Suprapubic skin (tissue), 4 donors: ENCODE measurements at regions not wholly inside any gene's neighbourhood (a gene's known extent, or its start where the extent isn't known, plus 50 kb on each side); places are given as distances from the start of the nearest gene placed in this dataset.

ENCODE experiments used
- DNase-seq, 2 donors: peaks; one replicate each; pipeline ENCODE4 v3.0.0-alpha.2; 2019; ENCODE audit warnings: low spot score in 2 of 2
- H3K27ac ChIP-seq: fragments of 200-600 bp; sonication (generic); one replicate; pipeline ENCODE4 v1.5.1; 2019
- H3K27me3 ChIP-seq: fragments of 200-600 bp; sonication (generic); one replicate; pipeline ENCODE4 v1.5.1; 2019
- H3K36me3 ChIP-seq: fragments of 200-600 bp; sonication (generic); one replicate; pipeline ENCODE4 v1.5.1; 2019
- H3K4me1 ChIP-seq: fragments of 200-600 bp; sonication (generic); one replicate; pipeline ENCODE4 v1.5.1; 2019
- H3K4me3 ChIP-seq: fragments of 200-600 bp; sonication (generic); one replicate; pipeline ENCODE4 v1.5.1; 2019; ENCODE audit warnings: mild to moderate bottlenecking
- H3K9me3 ChIP-seq: fragments of 200-600 bp; sonication (generic); one replicate; pipeline ENCODE4 v1.5.1; 2019
- EP300 ChIP-seq: sonication (generic); formaldehyde crosslinking; IDR thresholded peaks from one replicate; pipeline ENCODE4 v1.6.1; 2017; ENCODE audit warnings: antibody characterized with exemption
- POLR2A ChIP-seq, 2 donors: fragments of 450-650 bp; IDR thresholded peaks; one replicate each; pipeline ENCODE4 v1.6.1; 2017; ENCODE audit warnings: antibody characterized with exemption in 2 of 2, mild to moderate bottlenecking in 2 of 2, moderate library complexity in 2 of 2
- POLR2AphosphoS5 ChIP-seq, 3 donors: sonication (generic); formaldehyde crosslinking; IDR thresholded peaks; one replicate each; pipeline ENCODE4 v1.6.1; 2017; ENCODE audit warnings: antibody characterized with exemption in 3 of 3
- WGBS: methylation state at CpG from one replicate; pipeline ENCODE4 v1.1.5; 2018; 5-methylcytosine and 5-hydroxymethylcytosine counted together
- TF ChIP-seq, protein P1 (sequence below), 2 donors: fragments of 200-600 bp in 1 of 2; fragments of 450-650 bp in 1 of 2; sonication (generic) in 1 of 2; IDR thresholded peaks; one replicate each; pipeline ENCODE4 v1.5.1; 2016 to 2019; ENCODE audit warnings: antibody characterized with exemption in 2 of 2, mild to moderate bottlenecking in 1 of 2, moderate library complexity in 1 of 2

GRCh38 chr14:38723959-38724358 is 379.1 kb downstream of the SEC23A start:
- H3K4me1 ChIP-seq, result no peaks in the 10 kb centered on the region
- H3K27ac ChIP-seq, result no peak overlapping the region
- no peaks in the 10 kb centered on the region for H3K36me3 ChIP-seq
- TF ChIP-seq EP300, result no peak
- TF ChIP-seq POLR2A (IDR thresholded peaks at IDR 0.05), result no peak
- TF ChIP-seq POLR2AphosphoS5 (IDR thresholded peaks at IDR 0.05), result no peak
- TF ChIP-seq, protein P1, sequence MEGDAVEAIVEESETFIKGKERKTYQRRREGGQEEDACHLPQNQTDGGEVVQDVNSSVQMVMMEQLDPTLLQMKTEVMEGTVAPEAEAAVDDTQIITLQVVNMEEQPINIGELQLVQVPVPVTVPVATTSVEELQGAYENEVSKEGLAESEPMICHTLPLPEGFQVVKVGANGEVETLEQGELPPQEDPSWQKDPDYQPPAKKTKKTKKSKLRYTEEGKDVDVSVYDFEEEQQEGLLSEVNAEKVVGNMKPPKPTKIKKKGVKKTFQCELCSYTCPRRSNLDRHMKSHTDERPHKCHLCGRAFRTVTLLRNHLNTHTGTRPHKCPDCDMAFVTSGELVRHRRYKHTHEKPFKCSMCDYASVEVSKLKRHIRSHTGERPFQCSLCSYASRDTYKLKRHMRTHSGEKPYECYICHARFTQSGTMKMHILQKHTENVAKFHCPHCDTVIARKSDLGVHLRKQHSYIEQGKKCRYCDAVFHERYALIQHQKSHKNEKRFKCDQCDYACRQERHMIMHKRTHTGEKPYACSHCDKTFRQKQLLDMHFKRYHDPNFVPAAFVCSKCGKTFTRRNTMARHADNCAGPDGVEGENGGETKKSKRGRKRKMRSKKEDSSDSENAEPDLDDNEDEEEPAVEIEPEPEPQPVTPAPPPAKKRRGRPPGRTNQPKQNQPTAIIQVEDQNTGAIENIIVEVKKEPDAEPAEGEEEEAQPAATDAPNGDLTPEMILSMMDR (IDR thresholded peaks at IDR 0.05), result no peak
- WGBS, result 28% methylated on average over 5 of the region's 5 CpGs
- no peaks in the 10 kb centered on the region for H3K27me3 ChIP-seq
- DNase-seq, result no peak
- no peak overlapping the region for H3K4me3 ChIP-seq
- no peaks in the 10 kb centered on the region for H3K9me3 ChIP-seq

DNA sequence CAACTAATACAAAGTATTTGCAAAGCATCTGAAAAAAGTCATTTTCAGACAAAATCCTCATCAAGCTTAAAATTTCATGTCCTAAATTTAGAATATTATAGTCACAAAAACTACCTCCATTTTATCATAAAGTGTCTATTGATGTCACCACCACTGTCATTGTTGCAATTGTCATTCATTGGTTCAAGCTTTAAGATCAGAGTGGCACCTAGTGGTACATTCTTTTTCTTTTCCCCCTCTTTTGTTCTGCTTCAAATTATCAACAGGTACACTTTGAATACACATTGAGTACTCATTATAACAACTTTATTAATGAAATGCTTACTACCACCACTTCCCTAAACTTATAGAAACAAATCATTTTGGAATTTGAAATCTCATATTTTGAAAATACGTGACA is 379.8 kb downstream of the SEC23A start:
- no peaks in the 10 kb centered on the region for H3K36me3 ChIP-seq
- H3K27me3 ChIP-seq, result no peaks in the 10 kb centered on the region
- TF ChIP-seq POLR2AphosphoS5 (IDR thresholded peaks at IDR 0.05), result no peak
- no peak for TF ChIP-seq POLR2A (IDR thresholded peaks at IDR 0.05)
- TF ChIP-seq, protein P1 (IDR thresholded peaks at IDR 0.05), result no peak
- TF ChIP-seq EP300, result no peak
- no peaks in the 10 kb centered on the region for H3K9me3 ChIP-seq
- 98% methylated on average over 1 of the region's 1 CpG for WGBS
- H3K4me1 ChIP-seq, result peaks cover 5% of the 10 kb centered on the region
- DNase-seq, result no peak
- no peak overlapping the region for H3K4me3 ChIP-seq
- H3K27ac ChIP-seq, result no peak overlapping the region

DNA sequence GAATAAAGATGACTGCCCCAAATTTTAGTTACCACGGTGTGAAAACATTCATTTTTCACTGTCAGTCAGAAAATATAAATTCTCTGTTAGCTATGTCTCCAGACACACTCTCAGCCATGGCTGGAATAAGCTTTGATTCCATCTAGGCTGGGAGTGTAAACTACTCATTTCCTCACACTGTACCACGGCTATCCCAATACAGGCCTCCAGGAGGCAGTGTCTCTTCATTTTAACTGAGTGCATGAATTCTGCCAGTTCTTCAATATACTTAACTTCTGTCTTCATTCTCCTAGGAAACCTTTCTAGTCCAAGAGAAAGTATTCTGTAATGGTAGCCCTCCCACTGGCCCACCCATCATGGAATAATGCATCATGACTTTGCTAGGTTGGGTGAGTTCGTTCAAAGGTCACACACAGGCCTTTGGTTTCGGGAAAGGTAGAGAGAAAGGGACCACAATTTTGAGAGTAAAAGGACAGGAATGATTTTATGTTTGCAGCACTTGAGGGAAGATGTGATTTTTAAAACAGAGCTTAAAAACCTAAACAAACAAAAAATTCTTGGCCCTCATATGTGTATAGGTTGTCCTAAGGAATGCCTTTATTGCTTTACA is 381.1 kb downstream of the SEC23A start:
- 77% methylated on average over 4 of the region's 4 CpGs for WGBS
- H3K9me3 ChIP-seq, result no peaks in the 10 kb centered on the region
- no peaks in the 10 kb centered on the region for H3K36me3 ChIP-seq
- H3K4me3 ChIP-seq, result no peak overlapping the region
- no peak for TF ChIP-seq POLR2AphosphoS5 (IDR thresholded peaks at IDR 0.05)
- TF ChIP-seq, protein P1 (IDR thresholded peaks at IDR 0.05), result peak; percentile 65 to 66
- TF ChIP-seq EP300, result no peak
- DNase-seq, result no peak
- no peaks in the 10 kb centered on the region for H3K27me3 ChIP-seq
- peaks cover 9% of the 10 kb centered on the region for H3K4me1 ChIP-seq
- no peak overlapping the region for H3K27ac ChIP-seq

GRCh38 chr14:38718519-38718918 is 384.5 kb downstream of the SEC23A start:
- no peak for DNase-seq
- Histone ChIP-seq H3K4me1 (peaks cover 10% of the 10 kb centered on the region), H3K27ac (no peak overlapping the region), H3K36me3 (no peaks in the 10 kb centered on the region), H3K27me3 (no peaks in the 10 kb centered on the region), H3K9me3 (no peaks in the 10 kb centered on the region), H3K4me3 (no peak overlapping the region)
- no peak for TF ChIP-seq EP300
- TF ChIP-seq POLR2AphosphoS5 (IDR thresholded peaks at IDR 0.05), result no peak
- no peak for TF ChIP-seq POLR2A (IDR thresholded peaks at IDR 0.05)
- TF ChIP-seq, protein P1 (IDR thresholded peaks at IDR 0.05), result no peak
- WGBS, result 41% methylated on average over 2 of the region's 2 CpGs

DNA sequence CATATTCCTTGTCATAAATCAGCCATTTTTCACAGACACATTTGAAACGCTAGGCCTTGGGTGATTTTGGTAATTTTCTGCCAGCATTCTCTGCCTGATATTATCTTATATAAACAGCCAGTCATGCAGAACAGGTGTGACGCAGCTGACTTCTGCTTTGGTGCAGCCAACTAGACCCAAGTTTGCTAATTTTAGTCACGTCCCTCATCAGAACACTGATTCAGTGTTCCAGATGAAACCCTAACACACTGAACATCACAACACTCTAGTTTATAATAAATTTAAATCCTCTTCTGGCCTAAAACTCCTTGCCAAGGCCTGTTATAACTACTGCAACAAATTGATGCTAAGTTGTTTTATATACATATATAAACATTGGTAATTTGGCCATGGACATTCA is 386.1 kb downstream of the SEC23A start:
- Histone ChIP-seq H3K27me3 (no peaks in the 10 kb centered on the region), H3K27ac (no peak overlapping the region), H3K4me1 (peaks cover 10% of the 10 kb centered on the region), H3K4me3 (no peak overlapping the region), H3K9me3 (no peaks in the 10 kb centered on the region), H3K36me3 (no peaks in the 10 kb centered on the region)
- DNase-seq, result no peak
- TF ChIP-seq POLR2A (IDR thresholded peaks at IDR 0.05) (no peak), POLR2AphosphoS5 (IDR thresholded peaks at IDR 0.05) (no peak), EP300 (no peak)
- TF ChIP-seq, protein P1 (IDR thresholded peaks at IDR 0.05), result no peak
- whole genome bisulfite sequencing, result 32% methylated on average over 3 of the region's 3 CpGs
